ENCODE measurements at regions not wholly inside any gene's neighbourhood (a gene's known extent, or its start where the extent isn't known, plus 50 kb on each side); places are given as distances from the start of the nearest gene placed in this dataset.

DNA sequence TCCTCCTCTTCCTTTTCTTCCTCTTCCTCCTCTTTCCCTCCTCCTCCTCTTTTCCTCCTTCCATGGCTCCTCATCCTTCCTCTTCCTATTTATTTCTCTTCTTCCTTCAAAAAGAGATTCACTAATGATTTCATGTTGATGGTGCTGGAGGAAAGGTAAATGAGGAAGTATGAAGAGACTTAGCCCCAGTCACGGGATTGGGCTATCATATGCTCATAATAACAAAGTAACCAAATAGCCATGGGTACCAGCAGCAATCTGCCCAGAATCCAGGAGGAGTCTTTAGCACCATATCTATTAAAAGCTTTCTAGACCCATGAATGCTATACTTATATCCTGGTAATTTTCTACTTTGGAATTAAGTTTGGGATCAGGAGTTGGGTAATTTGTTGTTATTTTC is 910.9 kb upstream of the MAP3K7 start:
- FAIRE-seq, result no peak

DNA sequence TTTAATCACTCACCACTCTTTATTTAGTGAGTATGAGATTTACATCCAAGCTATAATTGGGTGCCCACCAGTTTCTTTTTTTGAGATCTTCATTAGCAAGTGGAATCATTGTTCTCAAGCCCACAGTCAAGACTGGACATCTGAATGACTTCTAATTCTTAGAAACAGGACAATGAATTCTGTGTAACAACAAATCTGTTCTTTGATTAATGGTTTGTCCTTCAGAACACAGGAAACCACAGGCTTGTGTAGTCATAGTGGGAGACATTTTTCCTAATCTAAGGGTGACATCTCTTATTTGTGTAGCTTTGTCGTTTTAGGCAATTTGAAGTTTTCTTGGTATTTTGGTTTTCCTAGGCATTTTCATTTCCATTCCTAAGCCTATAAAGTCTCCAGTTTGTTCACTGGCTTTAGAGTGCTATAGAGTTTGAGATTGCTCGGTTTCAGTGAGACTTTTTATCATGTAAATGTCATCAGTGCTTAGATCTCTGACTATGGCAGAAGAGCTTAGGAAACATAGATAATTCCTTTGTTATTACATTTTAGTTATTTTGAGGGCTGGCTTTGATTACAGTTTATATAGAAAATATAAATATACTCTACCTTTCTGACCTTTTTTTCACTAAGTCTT is 903.9 kb upstream of the MAP3K7 start:
- no peak for FAIRE-seq

DNA sequence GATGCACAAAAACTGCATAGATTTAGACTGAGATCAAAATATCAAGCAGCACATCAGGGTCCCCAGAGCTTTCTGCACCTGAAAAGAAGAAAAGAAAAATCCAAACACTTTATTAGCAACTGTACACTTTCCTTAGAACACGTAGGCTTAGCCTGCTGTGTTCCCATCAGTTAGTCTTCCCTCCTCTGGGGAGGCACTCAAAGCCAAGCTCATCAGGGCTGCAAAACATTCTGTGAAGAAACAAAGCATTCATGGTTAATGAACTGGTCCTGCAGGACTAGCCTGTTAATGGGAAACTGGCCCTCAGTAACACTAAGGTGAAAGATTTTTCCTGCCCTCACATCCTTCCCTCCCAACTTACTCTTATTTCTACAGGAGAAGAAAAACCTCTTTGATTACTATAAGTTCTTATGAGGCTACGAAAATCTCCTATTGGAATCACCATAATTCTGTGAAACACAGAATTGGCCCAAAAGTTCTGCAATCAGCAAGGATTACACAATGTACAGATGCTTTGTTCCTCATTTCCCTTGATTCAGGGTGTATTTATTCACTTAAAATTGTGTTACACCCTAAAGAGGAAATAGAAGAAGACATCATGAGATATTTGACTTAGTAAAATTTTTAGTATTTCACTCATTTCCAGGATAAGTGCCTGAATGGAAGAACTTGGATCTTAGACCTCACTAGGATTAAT is 901.0 kb upstream of the MAP3K7 start:
- no peak for FAIRE-seq

DNA sequence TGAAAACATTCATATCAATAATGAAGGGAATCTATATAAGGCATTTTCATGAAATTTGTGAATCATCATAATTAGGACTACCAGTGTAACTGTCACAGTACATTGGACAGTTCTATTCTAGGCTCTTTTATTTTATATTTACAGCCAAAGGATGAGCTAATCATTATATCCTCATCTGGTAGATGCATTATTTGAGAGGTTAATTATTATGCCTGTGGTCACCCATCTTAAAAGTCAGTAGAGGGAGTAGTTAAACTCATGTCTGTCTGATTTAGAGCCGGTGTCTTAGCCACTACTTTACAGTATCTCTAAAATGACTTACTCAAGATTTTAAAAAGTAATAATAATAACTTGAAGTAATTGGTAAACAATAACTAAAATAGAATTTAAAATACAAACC is 899.3 kb upstream of the MAP3K7 start:
- no peak for FAIRE-seq

DNA sequence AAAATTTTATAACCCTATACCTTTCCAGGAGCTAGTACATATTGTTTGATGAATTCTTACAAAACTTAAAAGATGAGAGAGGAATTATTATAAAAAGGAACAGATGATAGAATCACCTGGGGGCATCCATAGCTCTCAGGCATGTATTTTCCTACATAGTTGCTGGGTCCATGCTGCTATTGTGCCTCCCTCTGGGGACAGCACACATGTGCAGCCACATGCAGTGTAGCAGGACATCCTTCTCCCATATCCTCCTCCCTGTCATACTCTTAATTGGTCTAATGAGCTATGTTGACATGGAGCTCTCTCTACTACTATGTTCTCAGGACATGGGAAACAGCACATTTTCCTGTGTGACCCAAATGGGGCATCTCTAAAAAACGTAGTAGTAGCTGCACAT is 898.2 kb upstream of the MAP3K7 start:
- FAIRE-seq, result no peak

DNA sequence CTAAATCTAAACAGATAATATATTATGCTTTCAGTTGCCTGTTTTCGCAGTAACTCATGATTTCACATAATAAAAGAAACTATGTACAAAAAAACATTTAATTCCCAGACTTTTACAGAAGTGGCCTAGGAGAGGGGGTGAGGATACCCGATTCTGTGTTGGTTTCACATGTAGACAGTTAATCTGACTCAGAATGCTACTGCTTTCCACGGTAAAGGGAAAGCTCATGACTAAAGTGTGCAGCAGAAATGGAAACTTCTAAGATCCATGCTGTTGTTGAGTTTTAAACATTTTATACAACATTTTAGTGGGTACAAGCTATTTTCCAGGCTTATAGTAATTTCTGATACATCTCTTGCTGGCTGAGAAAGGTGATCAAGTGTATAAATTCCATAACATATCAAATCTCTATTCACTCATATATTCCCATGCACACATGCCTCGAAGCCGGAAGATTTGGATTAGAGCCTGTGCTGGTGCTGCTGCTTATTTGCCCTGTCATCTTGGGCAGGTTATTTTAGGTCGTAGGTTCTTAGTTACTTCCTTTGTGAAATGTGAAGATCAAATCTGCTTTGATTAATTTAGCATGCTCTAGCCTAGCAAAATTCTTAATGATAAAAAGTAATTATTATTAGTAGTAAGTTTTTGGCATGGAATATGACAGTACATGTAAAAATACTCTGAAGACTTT is 896.7 kb upstream of the MAP3K7 start:
- no peak for FAIRE-seq

DNA sequence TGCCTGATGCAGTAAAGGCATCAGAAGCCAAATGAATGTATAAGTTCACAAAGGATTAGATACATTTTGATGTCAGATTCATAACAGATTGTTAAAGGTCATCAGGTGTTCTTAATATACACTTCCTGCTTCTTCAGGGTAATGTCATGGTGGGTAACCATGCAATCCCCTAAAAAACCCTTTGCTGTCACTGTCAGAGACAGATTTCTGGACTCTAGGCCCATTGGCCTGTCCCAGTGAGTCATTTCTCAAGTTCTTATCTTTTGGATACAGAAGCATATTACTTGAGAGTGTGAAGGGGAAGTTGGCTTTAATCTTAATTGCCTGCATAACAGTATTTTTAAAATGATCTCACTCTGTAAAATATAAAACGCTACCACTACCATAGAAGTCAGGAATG is 895.6 kb upstream of the MAP3K7 start:
- FAIRE-seq, result no peak

DNA sequence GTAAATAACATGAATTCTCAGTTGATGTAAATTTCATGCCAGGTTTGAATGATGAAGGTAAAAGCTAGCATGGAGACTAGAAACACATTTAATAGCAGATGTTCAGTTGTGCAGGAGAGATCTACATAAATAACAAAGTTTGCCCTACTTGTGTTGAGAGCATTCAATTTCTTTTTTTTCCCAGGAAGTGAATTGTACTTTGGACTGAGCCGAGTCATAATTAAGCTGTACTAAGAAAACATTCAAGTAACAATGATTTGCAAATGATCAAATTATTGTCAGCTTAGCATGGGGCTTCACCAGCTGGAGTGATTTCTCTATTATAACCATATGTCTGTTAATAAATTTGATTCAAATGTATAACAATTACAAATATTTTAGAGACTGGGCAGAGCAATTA is 893.5 kb upstream of the MAP3K7 start:
- FAIRE-seq, result no peak

DNA sequence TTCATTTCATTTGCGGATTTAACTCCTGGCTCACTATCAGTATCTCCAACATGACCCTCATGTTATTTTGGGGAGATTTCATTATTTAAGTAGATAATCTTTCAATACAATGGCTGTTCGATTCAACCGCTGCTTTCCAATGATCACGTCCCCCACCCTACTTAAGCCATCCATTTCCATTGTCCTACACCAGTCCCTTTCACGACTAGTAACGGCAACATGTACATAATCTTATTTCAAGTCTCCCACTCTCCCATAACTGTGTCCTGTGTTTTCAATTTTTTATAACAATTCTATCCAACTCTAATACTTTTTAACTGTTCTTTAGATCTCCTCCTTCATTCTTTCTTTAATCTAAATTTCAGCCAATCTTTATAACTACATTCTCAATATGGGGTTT is 890.8 kb upstream of the MAP3K7 start:
- FAIRE-seq, result no peak

DNA sequence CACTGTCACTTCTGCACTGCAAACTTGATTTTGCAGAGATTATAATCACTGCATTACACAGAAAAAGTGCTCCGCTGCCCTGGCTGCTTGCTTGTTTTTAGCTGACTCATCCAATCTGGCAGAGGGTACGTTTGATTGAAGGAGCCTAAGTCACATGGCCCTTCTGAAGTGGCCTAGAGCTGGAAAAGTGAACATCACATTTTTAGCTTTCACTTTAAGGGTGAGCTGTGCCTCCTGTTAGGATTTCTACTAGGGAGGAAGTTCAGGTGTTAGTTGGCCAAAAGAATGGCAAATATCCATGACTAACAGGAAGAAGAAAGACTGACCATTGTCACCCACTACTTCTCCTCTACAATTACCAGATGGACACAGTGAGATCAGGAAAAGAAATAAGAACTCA is 889.1 kb upstream of the MAP3K7 start:
- no peak for FAIRE-seq

DNA sequence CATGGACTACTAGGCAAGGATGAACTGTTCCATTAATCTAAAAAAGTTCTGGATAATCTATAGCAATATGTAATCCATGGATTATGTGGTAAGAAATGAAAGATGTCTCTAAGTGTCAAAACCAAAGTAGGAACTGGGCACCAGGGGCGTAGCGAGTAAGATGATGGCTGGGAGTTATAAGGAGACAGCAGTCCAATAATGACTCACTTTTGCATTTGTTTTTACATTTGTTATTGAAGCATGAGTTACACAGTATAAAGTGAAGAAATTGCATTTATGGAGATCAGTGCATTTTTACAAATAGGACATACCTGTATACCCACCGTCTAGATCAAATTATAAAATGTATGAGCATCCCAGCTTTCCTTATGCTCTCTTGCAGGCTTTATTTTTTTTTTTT is 878.5 kb upstream of the MAP3K7 start:
- no peak for FAIRE-seq

DNA sequence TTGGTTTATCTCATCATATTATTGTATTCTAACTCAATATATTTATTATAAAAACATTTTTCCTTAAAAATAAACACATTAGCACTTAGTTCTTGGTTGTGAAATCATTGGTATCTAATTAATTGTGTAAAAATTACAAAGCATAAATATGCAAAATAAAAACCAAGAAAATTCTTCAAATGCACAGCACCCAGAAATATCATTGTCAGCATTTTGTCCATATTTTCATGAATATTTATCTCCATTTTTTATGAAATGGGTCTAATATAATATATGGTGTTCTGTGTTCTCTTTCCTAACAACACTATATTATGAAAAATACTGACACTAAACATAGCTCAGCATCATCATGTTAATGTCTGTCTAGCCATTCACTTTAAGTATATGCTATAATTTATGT is 877.8 kb upstream of the MAP3K7 start:
- no peak for FAIRE-seq

DNA sequence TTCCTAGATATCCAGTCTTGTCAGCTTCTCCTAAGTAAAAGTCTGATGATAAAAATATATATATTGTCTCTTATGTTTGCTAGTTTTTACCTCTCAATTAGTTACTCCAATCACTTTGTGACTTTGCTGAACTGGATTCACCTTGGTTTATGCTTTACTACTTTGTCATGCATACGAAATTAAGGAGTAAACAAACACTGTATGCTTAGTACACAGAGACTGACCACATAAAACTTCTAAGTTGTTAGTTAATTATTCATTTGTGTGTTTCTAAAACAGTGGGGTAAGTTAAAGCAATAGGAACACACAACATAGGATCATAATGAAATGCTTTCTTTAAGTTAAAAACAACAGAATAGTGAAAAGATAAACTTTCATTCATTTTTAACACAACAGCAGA is 877.3 kb upstream of the MAP3K7 start:
- FAIRE-seq, result no peak

DNA sequence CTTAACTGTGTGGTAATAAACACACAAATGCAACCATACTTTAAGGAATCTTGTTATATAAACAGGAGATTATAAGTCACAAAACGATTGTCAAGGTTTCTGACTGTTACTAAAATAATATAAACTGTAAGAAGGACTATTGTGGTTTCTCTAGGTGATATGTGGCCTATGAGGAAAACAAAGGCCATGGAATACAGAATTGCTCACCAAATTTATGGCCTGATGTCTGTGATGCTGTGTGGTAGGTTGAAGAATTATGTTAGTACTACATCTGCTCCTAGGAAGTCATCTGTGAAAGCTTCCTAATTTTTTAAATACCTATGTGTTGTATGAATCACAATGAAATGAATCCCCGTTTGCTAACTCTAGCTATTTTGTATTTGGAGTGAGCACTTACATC is 875.4 kb upstream of the MAP3K7 start:
- no peak for FAIRE-seq

DNA sequence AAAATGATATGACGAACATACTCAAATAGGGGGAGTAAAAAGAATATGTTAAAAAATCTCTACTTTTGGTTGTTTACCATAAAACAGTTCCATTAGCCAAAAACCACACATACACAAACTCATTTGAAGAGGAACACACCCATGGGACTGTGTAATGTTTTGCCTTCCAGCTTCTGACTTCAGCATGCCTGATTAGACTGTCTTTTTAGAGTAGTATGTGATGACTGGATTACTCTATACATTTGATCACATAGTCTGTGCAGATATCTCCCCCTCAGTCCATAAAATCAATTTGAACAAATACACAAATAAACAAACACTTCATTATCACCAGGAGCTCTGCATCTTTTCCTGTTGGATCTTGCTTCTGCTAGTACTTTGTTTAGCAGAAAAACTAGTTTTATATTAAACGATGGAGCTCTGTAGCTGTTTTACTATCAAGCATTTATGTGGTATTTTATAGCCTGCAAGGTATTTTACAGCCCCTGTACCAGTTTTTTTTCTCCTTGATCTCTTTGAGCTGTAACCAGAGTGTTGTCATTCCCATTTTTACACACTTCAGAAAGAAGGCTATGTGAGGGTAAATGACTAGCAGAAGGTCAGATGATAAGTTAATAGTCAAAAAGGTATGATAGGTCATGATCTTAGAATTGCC is 866.5 kb upstream of the MAP3K7 start:
- FAIRE-seq, result no peak

DNA sequence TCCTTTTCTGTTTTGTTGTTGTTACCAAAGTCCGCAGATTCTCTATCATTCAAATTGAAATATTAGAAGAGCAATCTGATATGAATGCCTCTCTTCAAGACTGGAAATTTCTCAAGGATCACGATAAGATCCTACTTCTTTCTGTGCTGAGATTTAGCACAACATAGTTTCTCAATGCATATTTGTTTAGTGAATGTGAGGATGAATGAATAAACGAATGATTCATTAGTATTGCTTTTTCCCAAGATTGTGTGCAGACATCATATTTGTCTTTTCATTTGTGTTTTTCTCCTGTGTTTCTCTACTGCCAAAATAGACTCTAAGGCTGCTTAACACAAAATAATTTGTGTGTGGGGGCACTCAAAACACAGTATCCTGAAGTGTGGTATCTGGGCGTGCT is 862.7 kb upstream of the MAP3K7 start:
- FAIRE-seq, result no peak

DNA sequence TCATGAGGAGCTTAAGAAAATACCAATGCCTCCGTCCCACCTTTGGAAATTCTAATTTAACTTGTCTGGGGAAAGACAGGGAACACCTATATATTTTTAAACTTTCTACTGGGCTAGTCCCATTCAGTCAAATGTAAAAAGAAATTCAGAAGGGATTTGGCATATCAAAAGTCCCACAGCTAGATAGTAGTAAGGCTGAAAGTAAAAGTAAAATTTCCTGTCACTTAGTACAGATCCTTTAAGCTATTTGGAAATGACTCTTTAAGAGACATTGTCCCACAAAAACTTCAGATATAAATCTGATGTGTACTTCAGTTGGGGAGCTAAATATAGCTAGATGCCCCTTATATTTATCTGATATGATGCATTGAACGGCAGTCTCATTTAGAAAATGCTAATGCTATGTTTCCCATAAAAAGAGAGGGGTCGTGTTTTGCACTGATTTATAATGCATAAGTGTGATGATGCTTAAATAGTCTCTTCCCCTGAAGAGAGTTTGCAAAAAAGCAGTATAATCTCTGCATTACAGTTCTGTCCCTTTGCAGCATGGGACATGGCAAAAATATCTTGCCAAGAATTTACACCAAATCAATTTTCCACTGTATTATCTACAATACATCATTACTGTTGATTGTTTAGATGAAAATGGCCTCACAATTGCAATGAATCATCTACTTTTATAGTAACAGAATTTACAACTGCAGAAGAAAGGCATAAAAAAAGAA is 860.8 kb upstream of the MAP3K7 start:
- no peak for FAIRE-seq

DNA sequence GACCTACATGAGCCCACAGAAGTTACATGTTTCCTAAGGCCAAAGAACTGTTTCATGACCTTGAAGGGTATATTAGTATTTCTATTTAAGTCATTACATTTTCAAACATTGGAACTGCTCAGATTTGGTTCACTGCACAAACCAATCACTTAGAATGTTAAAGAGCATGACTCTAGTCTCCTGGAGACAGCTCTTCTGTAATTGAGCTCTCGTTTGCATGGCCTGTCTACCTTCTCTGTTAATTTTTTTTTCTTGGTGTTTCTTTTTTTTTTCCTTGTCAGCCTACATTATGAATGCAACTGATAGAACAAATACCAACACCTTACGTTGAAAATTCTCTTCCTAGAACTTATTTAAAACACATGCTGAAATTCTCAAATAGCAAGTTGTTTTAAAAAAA is 860.2 kb upstream of the MAP3K7 start:
- no peak for FAIRE-seq

DNA sequence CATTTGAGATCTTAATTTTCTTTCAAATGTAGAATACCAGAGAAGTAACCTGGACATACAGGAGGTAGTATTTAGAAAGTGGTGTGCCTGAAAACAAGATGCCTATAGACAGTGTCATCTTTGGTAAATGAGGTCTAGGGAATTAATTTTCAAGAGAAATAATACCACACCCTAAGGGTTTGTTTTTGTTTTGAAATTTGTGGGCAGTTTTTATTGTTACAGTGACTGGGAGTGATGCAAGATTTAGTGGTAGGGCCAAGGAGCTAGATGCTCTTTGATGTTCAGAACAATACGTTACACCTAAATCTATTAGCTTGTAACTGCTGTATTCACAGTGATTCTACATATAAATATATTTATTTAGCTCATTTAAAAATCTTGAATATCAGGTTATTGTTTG is 856.5 kb upstream of the MAP3K7 start:
- FAIRE-seq, result no peak

DNA sequence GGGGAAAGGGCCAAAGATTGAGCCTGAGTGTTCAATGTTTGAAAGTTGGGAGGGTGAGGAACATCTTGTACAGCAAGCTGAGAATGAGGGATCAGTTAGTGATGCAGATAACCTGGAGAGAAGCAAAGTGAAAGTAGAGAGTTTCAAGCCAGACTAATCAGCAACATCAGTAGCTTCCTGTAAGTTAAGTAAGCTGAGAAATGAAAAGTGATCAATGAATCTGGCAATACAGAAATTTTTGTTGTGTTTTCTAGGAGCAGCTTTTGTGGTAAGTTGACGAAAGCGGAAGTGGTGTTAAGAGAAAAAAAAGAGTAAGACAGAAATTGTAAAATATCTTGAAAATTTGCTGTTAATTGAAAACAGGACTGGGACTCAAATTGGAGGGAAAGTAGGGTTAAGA is 855.5 kb upstream of the MAP3K7 start:
- FAIRE-seq, result no peak

DNA sequence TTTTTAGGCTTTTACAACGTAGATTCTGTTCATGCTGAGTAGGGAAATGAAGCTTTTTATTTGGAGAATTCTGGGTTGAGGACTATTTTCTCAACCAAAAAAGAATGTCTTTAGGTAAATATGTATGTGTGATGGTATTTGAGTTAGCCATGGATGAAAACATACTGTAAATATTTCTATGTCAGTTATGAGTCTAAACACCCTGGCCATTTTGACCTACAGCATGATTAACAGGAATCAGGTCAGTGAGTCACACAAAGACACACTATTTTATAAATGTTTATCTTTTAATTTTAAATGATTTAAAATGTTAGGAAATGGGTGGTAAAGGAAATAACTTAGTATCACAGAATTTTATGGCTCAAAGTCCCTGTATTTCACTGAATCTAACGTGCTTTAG is 851.7 kb upstream of the MAP3K7 start:
- no peak for FAIRE-seq

DNA sequence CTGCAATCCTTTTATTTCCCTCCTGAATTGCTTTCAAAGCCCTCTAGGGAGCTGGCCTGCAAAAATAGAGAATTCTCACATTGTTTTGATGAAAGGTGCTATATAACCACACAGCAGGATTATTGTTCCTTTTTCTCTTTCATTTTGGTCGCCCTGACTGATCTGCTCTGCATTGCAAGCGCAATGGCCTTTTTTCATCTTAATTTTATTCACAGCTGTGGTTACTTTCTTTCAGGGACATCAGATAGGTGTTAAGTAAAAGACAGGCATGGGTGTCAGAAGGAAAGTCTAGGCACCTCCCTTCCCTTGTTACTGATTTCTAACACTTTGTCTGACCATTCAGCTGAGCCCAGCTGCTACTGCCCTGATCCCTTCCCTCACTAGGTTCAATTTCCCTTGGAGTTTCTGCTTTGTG is 850.5 kb upstream of the MAP3K7 start:
- FAIRE-seq, result no peak

DNA sequence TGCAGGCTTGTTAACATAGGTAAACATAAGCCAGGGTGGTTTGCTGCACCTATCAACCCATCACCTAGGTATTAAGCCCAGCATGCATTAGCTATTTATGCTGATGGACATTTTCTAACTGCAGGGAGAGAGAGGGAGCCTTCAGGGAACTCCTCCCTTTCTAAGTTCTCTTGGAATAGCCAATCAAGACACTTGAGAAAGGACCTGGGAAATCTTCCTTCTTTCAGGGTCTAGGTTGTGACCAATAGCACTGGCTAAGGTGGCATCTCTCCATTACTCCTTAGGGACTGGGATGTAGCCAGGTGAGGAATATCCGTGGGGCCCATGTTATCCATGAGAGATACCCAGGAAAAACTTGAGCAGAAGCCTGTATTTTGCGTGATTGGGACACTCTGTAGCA is 849.6 kb upstream of the MAP3K7 start:
- FAIRE-seq, result no peak

All from colon (tissue), 2 donors.